ENCODE measurements at regions not wholly inside any gene's neighbourhood (a gene's known extent, or its start where the extent isn't known, plus 50 kb on each side); places are given as distances from the start of the nearest gene placed in this dataset.
"Not testable (repeated sequence)": the region's sequence is repeated elsewhere in the genome, so short reads cannot be mapped to it uniquely, and the experiment has no call there.

- not testable (repeated sequence) for H3K27me3 Mint-ChIP-seq; H3K4me1 Mint-ChIP-seq; H3K9me3 Mint-ChIP-seq; H3K4me3 Mint-ChIP-seq; DNase-seq; H3K27ac Mint-ChIP-seq; H3K36me3 Mint-ChIP-seq (ENCODE audit: low read depth); ATAC-seq
These were observed 100.6 kb downstream of the SCN11A start for GRCh38 chr3:38951167-38951566.

GRCh38 chr3:38950581-38950980, 101.2 kb downstream of the SCN11A start:
- no peak overlapping the region for H3K27ac Mint-ChIP-seq
- DNase-seq = no peak
- H3K27me3 Mint-ChIP-seq = peaks cover 1% of the 10 kb centered on the region
- no peak overlapping the region for H3K4me3 Mint-ChIP-seq
- no peaks in the 10 kb centered on the region for H3K36me3 Mint-ChIP-seq (ENCODE audit: low read depth)
- no peaks in the 10 kb centered on the region for H3K9me3 Mint-ChIP-seq
- ATAC-seq = no peak
- H3K4me1 Mint-ChIP-seq = no peaks in the 10 kb centered on the region

GRCh38 chr3:38949994-38950393, 101.8 kb downstream of the SCN11A start:
- DNase-seq (no peak), ATAC-seq (no peak)
- no peak overlapping the region for H3K27ac Mint-ChIP-seq
- H3K9me3 Mint-ChIP-seq = no peaks in the 10 kb centered on the region
- no peak overlapping the region for H3K4me3 Mint-ChIP-seq
- no peaks in the 10 kb centered on the region for H3K36me3 Mint-ChIP-seq (ENCODE audit: low read depth)
- H3K4me1 Mint-ChIP-seq = no peaks in the 10 kb centered on the region
- peaks cover 1% of the 10 kb centered on the region for H3K27me3 Mint-ChIP-seq

- Mint-ChIP-seq H3K4me3 (no peak overlapping the region), H3K4me1 (no peaks in the 10 kb centered on the region), H3K9me3 (no peaks in the 10 kb centered on the region), H3K27me3 (no peaks in the 10 kb centered on the region), H3K27ac (no peak overlapping the region), H3K36me3 (ENCODE audit: low read depth) (no peaks in the 10 kb centered on the region)
- DNase-seq = no peak
- no peak for ATAC-seq
These were observed 111.3 kb downstream of the SCN11A start for GRCh38 chr3:38940394-38940793.

GRCh38 chr3:38925351-38925750, 109.3 kb upstream of the SCN10A start:
- ATAC-seq = no peak

GRCh38 chr3:38916706-38917105, 100.7 kb upstream of the SCN10A start:
- DNase-seq (no peak), ATAC-seq (no peak)
- Mint-ChIP-seq H3K9me3 (no peaks in the 10 kb centered on the region), H3K4me1 (no peaks in the 10 kb centered on the region), H3K27ac (no peak overlapping the region), H3K27me3 (peaks cover 6% of the 10 kb centered on the region), H3K36me3 (ENCODE audit: low read depth) (no peaks in the 10 kb centered on the region), H3K4me3 (no peak overlapping the region)

More at GRCh38 chr3:38925351-38925750, 109.3 kb upstream of the SCN10A start:
- Mint-ChIP-seq H3K27me3 (peaks cover 6% of the 10 kb centered on the region), H3K4me3 (no peak overlapping the region), H3K4me1 (no peaks in the 10 kb centered on the region), H3K9me3 (no peaks in the 10 kb centered on the region), H3K27ac (no peak overlapping the region), H3K36me3 (ENCODE audit: low read depth) (no peaks in the 10 kb centered on the region)
- no peak for DNase-seq

- no peak for DNase-seq
- no peaks in the 10 kb centered on the region for H3K4me1 Mint-ChIP-seq
- no peak overlapping the region for H3K27ac Mint-ChIP-seq
- no peak for ATAC-seq
- H3K9me3 Mint-ChIP-seq = no peaks in the 10 kb centered on the region
- no peaks in the 10 kb centered on the region for H3K36me3 Mint-ChIP-seq (ENCODE audit: low read depth)
- H3K4me3 Mint-ChIP-seq = no peak overlapping the region
- H3K27me3 Mint-ChIP-seq = peaks cover 2% of the 10 kb centered on the region
These were observed 91.4 kb upstream of the SCN10A start for GRCh38 chr3:38907426-38907825.

- Mint-ChIP-seq H3K27ac (no peak overlapping the region), H3K27me3 (peaks cover 2% of the 10 kb centered on the region), H3K36me3 (ENCODE audit: low read depth) (no peaks in the 10 kb centered on the region), H3K4me3 (no peak overlapping the region), H3K4me1 (no peaks in the 10 kb centered on the region), H3K9me3 (peaks cover 22% of the 10 kb centered on the region)
- DNase-seq (no peak), ATAC-seq (no peak)
These were observed 74.4 kb upstream of the SCN10A start for GRCh38 chr3:38890426-38890825.

GRCh38 chr3:38878646-38879045, 62.6 kb upstream of the SCN10A start:
- Mint-ChIP-seq H3K36me3 (ENCODE audit: low read depth) (no peaks in the 10 kb centered on the region), H3K9me3 (no peaks in the 10 kb centered on the region), H3K27me3 (peaks cover 3% of the 10 kb centered on the region), H3K27ac (no peak overlapping the region), H3K4me1 (no peaks in the 10 kb centered on the region), H3K4me3 (no peak overlapping the region)
- DNase-seq (no peak), ATAC-seq (no peak)

Measured in activated naive CD8-positive, alpha-beta T cell treated with anti-CD3 and anti-CD28 coated beads, Interleukin-2, amount 50 U/mL, for 24 hours (primary cell).